GM21723 (cell line): ENCODE measurements at regions not wholly inside any gene's neighbourhood (a gene's known extent, or its start where the extent isn't known, plus 50 kb on each side); places are given as distances from the start of the nearest gene placed in this dataset.

Experiments used
- ATAC-seq: cut with Tn5 transposase; IDR thresholded peaks from one replicate; pipeline ENCODE4 v1.9.1; 2021; ENCODE audit warnings: mild to moderate bottlenecking, moderate library complexity; ENCODE audit not compliant: unreplicated experiment

DNA sequence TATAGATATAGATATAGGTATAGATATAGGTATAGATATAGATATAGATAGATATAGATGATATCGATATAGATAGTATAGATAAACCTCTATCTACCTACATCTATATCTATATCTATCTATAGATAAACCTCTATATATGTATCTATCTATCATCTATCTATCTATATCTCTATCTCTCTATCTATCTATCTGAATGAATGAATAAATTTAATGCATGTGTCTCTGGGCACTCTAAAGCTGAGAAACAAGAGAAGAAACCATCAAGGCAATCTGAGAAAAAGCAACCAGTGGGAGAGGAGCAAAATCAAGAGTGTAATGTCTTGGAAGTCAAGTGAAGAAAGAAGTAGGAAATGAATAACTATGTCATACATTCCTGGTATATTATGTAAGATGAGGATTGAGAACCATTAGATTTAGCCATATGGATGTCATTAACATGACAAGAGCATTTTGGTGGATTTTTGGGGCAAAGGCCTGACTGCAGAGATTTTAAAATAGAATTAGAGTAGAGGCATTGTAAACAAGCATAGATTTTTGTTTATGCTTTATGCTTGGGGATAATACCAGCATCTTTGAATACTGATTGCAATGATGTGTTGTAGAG, 1262.7 kb upstream of the MIR17HG start:
- ATAC-seq = no peak

GRCh38 chr13:90089051-90089450, 1258.4 kb upstream of the MIR17HG start:
- ATAC-seq = no peak

DNA sequence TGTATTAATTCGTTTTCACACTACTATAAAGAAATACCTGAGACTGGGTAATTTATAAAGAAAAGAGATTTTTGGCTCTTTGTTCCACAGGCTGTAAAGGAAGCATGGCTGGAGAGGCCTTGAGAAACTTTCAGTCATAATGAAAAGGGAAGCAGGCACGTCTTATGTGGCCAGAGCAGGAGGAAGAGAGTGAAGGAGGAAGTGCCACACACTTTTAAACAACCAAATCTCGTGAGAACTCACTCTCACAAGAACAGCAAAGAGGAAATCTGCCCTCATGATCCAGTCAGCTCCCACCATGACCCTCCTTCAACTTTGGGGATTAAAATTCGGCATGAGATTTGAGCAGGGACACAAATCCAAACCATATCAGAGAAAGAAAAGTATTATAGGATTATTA, 1255.9 kb upstream of the MIR17HG start:
- ATAC-seq = no peak

DNA sequence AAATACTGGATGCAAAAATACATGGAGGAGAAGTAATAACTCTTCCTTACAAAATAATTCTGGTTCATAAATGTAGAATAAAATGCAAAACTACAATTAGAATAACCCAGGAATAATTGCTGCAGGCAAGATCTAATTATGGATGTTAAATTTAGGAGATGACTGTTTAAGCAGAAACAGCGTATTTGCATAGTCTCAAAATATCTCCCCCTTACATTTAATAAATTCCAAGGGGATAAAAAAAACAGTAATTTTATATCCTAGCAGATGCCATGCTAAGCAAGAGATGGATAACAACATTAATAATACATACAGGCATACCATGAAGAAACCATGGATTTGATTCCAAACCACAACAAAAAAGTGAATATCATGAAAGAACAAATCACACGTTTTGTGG, 1253.1 kb upstream of the MIR17HG start:
- ATAC-seq = no peak

DNA sequence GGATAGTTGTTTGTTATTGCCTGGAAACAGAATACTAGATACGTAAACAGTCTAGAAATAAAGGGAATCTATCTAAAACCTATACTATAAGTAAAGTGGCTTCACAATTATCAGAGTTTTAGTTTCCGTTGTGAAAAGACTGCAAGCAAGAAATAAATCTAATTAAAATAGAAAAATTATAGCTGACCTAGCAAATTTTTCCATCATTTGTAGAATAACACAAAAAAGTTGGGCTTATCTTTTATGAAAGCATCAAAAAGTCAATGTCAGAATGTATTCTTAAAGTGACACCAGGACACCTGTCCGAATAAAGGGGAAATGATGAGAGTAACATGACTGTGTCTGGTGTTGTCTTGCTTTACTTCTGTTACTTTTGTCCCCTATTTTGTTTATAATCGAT, 1248.9 kb upstream of the MIR17HG start:
- ATAC-seq = no peak

DNA sequence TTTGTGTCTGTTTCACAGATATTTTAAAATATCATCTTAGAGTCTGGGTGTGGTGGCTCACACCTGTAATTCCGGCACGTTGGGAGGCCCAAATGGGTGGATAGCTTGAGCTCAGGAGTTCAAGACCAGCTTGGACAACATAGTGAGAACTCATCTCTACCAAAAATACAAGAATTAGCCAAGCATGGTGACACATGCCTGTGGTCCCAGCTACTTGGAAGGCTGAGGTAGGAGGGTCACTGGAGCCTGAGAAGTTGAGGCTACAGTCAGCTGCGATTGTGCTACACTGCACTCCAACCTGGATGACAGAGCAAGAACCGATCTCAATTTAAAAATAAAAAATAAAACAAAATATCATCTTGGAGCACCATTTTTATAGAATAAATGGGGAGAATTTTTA, 1247.6 kb upstream of the MIR17HG start:
- no peak for ATAC-seq

DNA sequence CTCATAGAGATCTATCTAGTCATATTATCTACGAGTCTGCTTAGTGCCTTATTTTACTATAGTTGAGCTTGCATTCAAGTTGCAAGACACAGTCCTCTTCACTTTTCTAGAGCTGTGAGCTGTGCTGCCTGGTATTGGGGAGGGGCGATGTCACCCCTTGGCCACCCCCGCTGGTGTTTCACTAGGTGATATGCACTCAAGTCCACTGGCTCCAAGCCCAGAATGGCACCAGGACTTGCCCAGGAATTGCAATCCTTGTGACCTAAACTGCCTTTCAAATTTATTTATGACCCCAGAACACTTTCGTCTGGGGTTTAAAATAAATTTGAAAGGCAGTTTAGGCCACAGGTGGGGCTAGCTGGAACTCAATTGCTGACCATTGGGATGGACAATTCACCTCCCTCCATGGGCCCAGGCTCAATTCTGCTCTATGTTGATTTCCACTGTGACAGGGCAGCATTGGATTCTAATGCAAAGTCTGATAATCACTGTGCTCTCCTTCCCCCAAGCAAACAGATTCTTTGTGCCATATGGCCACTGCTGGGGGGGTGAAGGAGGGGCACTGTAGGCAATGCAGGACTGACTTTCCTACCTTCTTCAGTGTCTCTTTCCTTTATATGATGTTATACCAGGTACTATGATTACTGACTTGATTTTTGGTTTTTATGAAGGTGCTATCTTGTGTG, 1244.2 kb upstream of the MIR17HG start:
- no peak for ATAC-seq

DNA sequence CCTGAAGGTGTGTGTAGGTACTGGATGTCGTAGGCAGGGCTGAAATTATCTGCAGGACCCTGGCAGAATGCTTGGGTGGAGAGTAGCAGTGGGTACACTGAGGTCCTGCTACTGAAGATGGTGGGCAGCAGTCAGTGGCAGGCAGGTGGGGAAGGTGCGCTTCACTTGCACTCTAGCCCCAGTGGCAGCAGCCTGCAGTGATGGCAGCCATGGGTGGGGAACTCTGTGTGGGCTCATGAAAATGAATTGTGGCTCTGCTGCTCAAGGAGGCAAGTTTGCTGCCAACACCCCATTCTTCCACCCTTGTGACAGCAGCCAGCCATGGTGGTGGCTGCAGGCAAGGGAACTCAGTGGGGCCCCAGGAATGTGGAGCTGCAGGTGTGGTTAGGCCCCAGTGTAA, 1242.7 kb upstream of the MIR17HG start:
- ATAC-seq = no peak

- no peak for ATAC-seq
These were observed 1242.2 kb upstream of the MIR17HG start for GRCh38 chr13:90105276-90105675.

GRCh38 chr13:90105849-90106496, 1241.5 kb upstream of the MIR17HG start:
- no peak for ATAC-seq

DNA sequence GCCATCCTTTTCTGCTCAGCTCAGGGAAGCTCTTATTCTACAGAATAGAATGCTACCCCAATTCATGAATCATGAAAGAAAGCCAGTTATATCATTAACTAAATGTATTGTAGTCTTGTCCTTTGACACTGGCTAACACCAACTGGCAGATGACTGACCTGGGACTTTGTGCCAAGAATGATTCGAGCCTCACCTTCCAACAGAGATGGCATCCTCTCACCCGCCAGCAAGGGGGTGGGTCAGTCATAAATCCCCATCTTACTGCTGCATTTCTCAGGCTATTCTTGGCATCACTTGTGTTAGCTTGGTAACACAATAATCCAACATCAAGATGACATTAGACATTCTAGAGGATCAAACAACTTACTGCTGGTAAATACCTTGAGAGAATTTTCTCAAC, 1239.8 kb upstream of the MIR17HG start:
- no peak for ATAC-seq

GRCh38 chr13:90108547-90108946, 1238.9 kb upstream of the MIR17HG start:
- ATAC-seq = no peak

GRCh38 chr13:90116121-90116520, 1231.4 kb upstream of the MIR17HG start:
- ATAC-seq = no peak

DNA sequence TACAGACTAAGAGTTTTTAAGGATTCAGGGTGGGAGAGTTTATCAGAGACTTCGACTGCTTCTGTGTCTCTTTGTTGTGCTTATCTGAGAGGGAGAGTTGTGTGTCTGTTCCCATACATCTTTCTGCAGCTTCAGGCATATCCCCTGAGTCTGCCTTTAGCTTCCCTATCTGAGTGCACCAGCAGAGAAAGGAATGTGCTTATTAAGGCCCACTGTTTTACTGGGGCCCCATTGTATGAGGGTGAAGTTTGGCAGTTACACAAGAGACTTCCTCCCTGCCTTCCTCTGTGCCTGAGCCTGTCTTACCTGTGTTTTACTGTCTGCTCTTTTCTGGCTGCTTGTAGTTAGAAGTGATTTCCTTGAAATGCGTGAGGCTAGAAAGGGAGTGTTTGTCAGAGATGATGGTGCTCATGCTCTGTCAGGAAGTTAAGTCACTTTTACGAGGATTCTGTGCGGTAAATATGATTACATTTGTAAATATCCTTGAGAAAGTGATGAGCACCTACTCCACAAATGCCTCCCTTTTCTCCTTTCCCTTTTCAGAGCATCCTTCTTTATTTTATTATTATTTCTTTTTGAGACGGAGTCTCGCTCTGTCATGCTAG, 1228.9 kb upstream of the MIR17HG start:
- ATAC-seq = no peak

- ATAC-seq = no peak
These were observed 1227.5 kb upstream of the MIR17HG start for GRCh38 chr13:90120026-90120425.

- no peak for ATAC-seq
These were observed 1225.7 kb upstream of the MIR17HG start for GRCh38 chr13:90121784-90122183.

GRCh38 chr13:90122531-90122930, 1225.0 kb upstream of the MIR17HG start:
- ATAC-seq = no peak

DNA sequence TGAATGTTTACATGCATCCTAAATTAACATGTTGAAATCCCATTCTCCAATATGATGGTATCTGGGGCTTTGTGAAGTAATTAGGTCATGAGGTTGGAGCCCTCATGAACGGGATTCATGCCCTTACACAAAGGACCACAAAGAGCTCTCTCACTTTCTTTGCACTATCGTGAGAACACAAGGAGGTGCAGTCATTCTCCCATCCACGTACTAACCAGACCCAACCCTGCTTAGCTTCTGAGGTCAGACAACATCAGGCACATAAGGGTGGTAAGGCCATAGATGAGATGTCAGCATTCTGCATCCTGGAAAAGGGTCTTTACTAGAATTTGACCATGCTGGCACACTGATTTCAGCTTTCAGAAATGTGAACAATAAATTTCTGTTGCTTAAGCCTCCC, 1211.9 kb upstream of the MIR17HG start:
- no peak for ATAC-seq

- ATAC-seq = no peak
These were observed 1205.2 kb upstream of the MIR17HG start for GRCh38 chr13:90142251-90142650.

DNA sequence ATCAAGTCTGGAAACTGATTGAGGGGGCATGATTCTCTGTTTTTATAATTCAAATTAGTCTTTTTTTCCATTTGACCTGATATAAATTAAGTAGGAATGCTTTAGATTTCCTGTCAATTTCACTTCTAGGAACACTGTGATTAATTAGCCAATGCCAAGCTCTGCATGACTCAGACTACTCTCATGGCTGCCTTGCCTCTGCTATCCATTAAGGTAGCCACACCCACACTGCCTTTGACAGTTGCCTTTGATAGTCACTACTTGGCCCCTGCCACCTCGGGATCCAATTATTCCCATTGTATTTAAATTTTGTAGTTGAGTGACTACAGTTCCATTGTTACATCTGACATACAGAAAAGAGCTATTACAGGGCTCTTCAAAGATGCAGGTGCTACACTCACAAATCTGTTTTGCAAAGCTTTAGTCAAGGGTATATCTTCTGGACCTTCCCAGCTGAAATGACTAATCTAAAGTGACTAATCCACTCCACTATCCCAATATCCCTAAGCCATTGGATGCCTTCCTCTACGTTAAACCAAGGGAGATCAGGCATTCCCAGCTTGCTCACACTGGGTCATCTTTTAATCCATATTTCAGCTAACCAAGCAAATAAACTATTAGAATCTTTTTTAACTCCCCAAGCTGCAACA, 1193.1 kb upstream of the MIR17HG start:
- ATAC-seq = no peak

GRCh38 chr13:90156390-90156789, 1191.1 kb upstream of the MIR17HG start:
- ATAC-seq = no peak

DNA sequence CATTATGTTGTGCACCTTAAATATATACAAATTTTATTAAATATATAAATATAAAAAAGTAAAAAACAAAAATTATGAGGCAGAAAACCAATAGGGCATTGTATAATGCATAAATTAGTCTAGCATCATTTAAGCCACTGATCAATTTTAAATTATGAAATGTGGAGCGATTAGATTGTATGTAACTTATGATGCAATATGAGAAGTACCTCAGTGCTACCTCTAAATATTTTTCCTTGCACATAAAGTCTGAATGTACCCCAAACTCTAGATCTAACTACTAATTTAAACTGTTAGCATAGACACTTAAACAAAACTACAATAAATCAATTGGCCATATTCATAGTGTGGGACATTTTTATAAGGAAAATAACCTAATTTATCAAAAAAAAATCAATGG, 1178.5 kb upstream of the MIR17HG start:
- no peak for ATAC-seq
